Ovary (tissue), 7 donors: ENCODE measurements at regions not wholly inside any gene's neighbourhood (a gene's known extent, or its start where the extent isn't known, plus 50 kb on each side); places are given as distances from the start of the nearest gene placed in this dataset.

Source experiments
- DNase-seq, 5 donors: peaks; one replicate each; pipeline ENCODE4 v3.0.0-alpha.2; 2019 to 2020
- H3K27ac ChIP-seq, 2 donors: fragments of 200-600 bp; one replicate each; pipeline versions ENCODE4 v1.5.1 to v1.8.0; 2019 to 2022
- H3K27me3 ChIP-seq: fragments of 200-600 bp; one replicate; pipeline ENCODE4 v1.8.0; 2022
- H3K36me3 ChIP-seq: fragments of 200-600 bp; sonication (generic); one replicate; pipeline ENCODE4 v1.5.1; 2019
- H3K4me1 ChIP-seq: one replicate; pipeline ENCODE4 v1.8.1; 2013; ENCODE audit warnings: mild to moderate bottlenecking, moderate library complexity; ENCODE audit not compliant: insufficient read depth
- H3K4me3 ChIP-seq: fragments of 200-600 bp; sonication (generic); one replicate; pipeline ENCODE4 v1.5.1; 2017
- H3K9me3 ChIP-seq, 2 donors: fragments of 200-600 bp in 1 of 2; sonication (generic) in 1 of 2; one replicate each; pipeline versions ENCODE4 v1.5.1 to v1.8.1; 2013 to 2019; ENCODE audit warnings: mild to moderate bottlenecking in 1 of 2, moderate library complexity in 1 of 2
- EP300 ChIP-seq: sonication (generic); formaldehyde crosslinking; IDR thresholded peaks from one replicate; pipeline ENCODE4 v1.6.1; 2017; ENCODE audit warnings: antibody characterized with exemption
- POLR2A ChIP-seq: fragments of 450-650 bp; IDR thresholded peaks from one replicate; pipeline ENCODE4 v1.6.1; 2017; ENCODE audit warnings: antibody characterized with exemption, mild to moderate bottlenecking, moderate library complexity
- WGBS, 3 donors: extraction: QIAGEN DNeasy Blood & Tissue Kit in 1 of 3; methylation state at CpG; one replicate each; pipeline versions ENCODE4 v1.1.5 to v1.1.7; 2013 to 2017; 5-methylcytosine and 5-hydroxymethylcytosine counted together
- intact Hi-C, 4 donors: fragments of 100-400 bp; cut with DNase I; formaldehyde crosslinking; loops; one replicate each; pipeline versions ENCODE4 v1.11.0 to v1.15.1; 2022 to 2023
- TF ChIP-seq, protein P1 (sequence below), 3 donors: fragments of 450-650 bp in 2 of 3; fragments of 200-600 bp in 1 of 3; IDR thresholded peaks; one replicate each; pipeline versions ENCODE4 v1.5.1 to v1.8.0; 2016 to 2022; ENCODE audit warnings: antibody characterized with exemption in 3 of 3, mild to moderate bottlenecking in 1 of 3
- donor health status: DM: no; HTN: no; CAD: no; lungs with moderate emphysema.
- donor health status: DM: no; HTN: no; CAD: no.
- donor health status: Bipolar disorder and iron deficiency.
- donor health status: DM: no; HTN: no; CAD: no.
- donor health status: DM: yes; HTN: yes; CAD: no.

- Histone ChIP-seq H3K27ac (no peak overlapping the region), H3K27me3 (no peaks in the 10 kb centered on the region), H3K9me3 (no peaks in the 10 kb centered on the region), H3K4me3 (no peak overlapping the region), H3K36me3 (no peaks in the 10 kb centered on the region), H3K4me1 (no peaks in the 10 kb centered on the region)
- WGBS, 3 donors = 37 to 42% (median 38%) methylated on average over 3 of the region's 3 CpGs
- intact Hi-C loops = no loop called here
- TF ChIP-seq, protein P1, sequence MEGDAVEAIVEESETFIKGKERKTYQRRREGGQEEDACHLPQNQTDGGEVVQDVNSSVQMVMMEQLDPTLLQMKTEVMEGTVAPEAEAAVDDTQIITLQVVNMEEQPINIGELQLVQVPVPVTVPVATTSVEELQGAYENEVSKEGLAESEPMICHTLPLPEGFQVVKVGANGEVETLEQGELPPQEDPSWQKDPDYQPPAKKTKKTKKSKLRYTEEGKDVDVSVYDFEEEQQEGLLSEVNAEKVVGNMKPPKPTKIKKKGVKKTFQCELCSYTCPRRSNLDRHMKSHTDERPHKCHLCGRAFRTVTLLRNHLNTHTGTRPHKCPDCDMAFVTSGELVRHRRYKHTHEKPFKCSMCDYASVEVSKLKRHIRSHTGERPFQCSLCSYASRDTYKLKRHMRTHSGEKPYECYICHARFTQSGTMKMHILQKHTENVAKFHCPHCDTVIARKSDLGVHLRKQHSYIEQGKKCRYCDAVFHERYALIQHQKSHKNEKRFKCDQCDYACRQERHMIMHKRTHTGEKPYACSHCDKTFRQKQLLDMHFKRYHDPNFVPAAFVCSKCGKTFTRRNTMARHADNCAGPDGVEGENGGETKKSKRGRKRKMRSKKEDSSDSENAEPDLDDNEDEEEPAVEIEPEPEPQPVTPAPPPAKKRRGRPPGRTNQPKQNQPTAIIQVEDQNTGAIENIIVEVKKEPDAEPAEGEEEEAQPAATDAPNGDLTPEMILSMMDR (IDR thresholded peaks at IDR 0.05) = no peak
- TF ChIP-seq EP300 = no peak
- no peak for TF ChIP-seq POLR2A
- no peak for DNase-seq
These were observed 89.0 kb downstream of the GCNT4 start for GRCh38 chr5:74963407-74963806.

DNA sequence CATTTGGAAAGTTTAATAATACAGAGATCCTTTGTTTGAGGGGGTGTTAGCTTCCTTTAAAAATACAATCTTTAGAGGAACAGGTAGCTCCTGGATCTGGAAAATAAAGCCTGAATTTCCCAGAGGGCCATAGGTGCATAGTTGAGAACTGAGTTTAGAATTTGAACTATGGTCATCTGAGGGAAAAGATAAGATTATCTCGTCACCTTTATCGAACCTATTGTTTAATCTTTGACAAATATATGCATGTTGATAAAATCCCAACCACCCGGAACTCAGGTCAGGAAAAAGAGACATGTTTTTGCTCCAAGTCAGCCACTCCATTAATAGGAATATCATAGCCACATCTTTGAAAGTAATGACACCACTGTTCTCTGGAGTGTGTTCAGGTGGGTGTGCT is 91.7 kb upstream of the FAM169A start:
- Histone ChIP-seq H3K27me3 (no peaks in the 10 kb centered on the region), H3K9me3 (no peaks in the 10 kb centered on the region), H3K36me3 (no peaks in the 10 kb centered on the region), H3K4me3 (no peak overlapping the region), H3K27ac (no peak overlapping the region), H3K4me1 (peaks cover 5% of the 10 kb centered on the region)
- TF ChIP-seq, protein P1 (IDR thresholded peaks at IDR 0.05) = no peak
- TF ChIP-seq POLR2A = no peak
- TF ChIP-seq EP300 = no peak
- DNase-seq = no peak
- 79 to 86% (median 80%) methylated on average over 3 of the region's 3 CpGs for WGBS, 3 donors
- intact Hi-C loops = no loop called here

GRCh38 chr5:74957029-74957784 is 91.0 kb upstream of the FAM169A start:
- no peak overlapping the region for H3K4me3 ChIP-seq
- no peaks in the 10 kb centered on the region for H3K9me3 ChIP-seq
- WGBS, 3 donors = 92 to 94% (median 93%) methylated on average over 5 of the region's 5 CpGs
- no peak overlapping the region for H3K27ac ChIP-seq
- no peak for TF ChIP-seq POLR2A
- TF ChIP-seq EP300 = no peak
- TF ChIP-seq, protein P1 (IDR thresholded peaks at IDR 0.05) = no peak
- intact Hi-C loops = no loop called here
- H3K4me1 ChIP-seq = peaks cover 5% of the 10 kb centered on the region
- H3K27me3 ChIP-seq = no peaks in the 10 kb centered on the region
- H3K36me3 ChIP-seq = no peaks in the 10 kb centered on the region
- no peak for DNase-seq

- intact Hi-C loops = no loop called here
- H3K36me3 ChIP-seq = no peaks in the 10 kb centered on the region
These were observed 90.1 kb upstream of the FAM169A start for GRCh38 chr5:74956278-74956677.

More at GRCh38 chr5:74956278-74956677, 90.1 kb upstream of the FAM169A start:
- Histone ChIP-seq H3K27me3 (no peaks in the 10 kb centered on the region), H3K9me3 (no peaks in the 10 kb centered on the region), H3K4me3 (no peak overlapping the region), H3K4me1 (peaks cover 5% of the 10 kb centered on the region), H3K27ac (no peak overlapping the region)
- 79 to 99% (median 85%) methylated on average over 4 of the region's 4 CpGs for WGBS, 3 donors
- DNase-seq = no peak
- TF ChIP-seq EP300 (no peak), POLR2A (no peak)
- TF ChIP-seq, protein P1 (IDR thresholded peaks at IDR 0.05) = no peak
